Kidney glomerular epithelial cell (primary cell): ENCODE measurements at regions not wholly inside any gene's neighbourhood (a gene's known extent, or its start where the extent isn't known, plus 50 kb on each side); places are given as distances from the start of the nearest gene placed in this dataset.

Source experiments
- DNase-seq: peaks from one replicate; lab custom pipeline; 2025; lab: John Stamatoyannopoulos, UW

DNA sequence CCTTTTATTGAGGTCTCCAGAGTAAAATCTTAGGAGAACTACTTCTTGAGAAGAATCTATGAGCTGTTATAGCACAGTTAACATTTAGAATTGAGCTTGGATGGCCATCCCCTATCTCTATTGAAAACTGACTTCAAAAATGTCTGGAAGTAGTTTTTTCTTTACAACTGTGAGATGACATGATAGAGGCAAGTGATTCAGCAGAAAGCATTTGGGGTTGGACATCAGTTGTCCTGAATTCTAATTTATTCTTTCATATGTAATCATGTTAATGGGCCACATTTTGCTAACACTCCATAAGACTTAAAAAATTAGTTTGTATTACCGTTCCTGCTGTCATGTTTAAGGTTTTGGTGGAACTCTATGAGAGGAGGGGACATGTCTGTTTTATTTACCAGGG lies 237.0 kb upstream of the SLC14A2 start:
- DNase-seq: no peak

DNA sequence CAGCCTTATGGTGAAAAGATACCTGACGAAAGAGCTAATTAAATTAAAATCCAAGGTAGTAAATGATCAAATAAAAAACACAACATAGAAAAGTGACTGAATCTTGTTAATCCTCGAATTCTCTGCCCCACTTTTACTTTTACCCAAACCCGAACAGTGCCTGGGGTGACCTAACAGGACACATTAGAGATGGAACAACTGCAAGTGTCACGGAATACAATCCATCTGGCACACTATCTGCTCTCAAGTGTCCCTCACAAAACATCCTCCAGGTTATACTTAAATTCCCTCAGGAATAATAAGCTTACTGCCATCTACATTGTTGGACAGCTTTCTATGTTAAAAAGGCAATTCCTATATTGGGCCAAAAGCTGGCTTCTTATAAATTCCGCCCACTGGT lies 236.3 kb upstream of the SLC14A2 start:
- no peak for DNase-seq

DNA sequence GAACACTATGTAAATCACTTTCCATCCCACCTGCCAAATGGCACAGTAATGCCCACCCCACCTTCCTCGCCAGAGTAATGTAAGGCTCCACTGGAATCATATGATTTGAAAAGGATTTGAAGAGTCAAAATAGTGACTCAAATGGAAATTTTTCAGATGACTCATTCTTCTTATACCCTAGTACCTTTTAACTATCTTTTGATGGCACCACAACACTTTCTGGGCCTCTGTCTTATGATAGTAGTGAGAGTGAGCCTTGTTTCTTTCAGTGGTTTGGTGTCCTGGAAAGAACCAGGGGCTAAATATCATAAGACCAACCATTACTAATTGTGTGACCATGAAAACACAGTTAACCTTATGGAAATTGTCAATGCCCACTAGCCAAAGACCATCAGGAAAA lies 235.4 kb upstream of the SLC14A2 start:
- DNase-seq: no peak

DNA sequence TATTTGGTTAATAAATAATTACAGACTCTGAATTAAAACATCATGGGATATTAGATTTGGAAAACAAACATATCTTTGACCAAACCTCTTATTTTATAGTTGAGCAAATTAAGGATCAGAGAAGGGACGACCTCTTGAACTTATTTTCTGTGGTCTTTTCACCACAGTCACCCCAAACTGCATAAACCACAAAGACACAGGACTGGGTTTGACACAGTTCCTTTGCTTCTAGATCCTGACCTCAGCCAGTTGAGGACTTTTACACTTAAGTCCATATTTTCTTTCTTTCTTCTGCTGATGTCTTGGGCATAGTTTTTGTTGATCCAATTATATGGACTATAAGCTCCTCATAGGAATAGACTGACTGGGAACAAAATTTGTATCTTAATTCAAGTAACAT lies 234.0 kb upstream of the SLC14A2 start:
- DNase-seq: no peak

DNA sequence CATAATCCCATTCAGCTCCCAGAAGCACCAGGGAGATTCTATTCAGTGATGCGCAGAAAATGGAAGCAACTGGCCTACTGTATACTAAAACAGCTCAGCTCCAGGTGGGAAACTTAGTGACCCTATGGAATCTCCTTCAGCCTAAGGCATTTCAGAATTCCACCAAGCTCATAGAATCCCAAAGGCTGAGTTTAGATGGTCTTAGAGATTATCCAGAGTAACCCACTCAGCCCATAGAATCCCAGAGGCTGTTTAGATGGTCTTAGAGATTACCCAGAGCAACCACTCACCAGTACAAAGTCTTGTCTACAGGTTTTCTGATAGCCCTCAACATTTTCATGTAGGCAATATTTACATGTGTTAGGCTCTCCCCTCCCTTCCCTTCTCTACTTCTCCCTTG lies 232.0 kb upstream of the SLC14A2 start:
- no peak for DNase-seq

DNA sequence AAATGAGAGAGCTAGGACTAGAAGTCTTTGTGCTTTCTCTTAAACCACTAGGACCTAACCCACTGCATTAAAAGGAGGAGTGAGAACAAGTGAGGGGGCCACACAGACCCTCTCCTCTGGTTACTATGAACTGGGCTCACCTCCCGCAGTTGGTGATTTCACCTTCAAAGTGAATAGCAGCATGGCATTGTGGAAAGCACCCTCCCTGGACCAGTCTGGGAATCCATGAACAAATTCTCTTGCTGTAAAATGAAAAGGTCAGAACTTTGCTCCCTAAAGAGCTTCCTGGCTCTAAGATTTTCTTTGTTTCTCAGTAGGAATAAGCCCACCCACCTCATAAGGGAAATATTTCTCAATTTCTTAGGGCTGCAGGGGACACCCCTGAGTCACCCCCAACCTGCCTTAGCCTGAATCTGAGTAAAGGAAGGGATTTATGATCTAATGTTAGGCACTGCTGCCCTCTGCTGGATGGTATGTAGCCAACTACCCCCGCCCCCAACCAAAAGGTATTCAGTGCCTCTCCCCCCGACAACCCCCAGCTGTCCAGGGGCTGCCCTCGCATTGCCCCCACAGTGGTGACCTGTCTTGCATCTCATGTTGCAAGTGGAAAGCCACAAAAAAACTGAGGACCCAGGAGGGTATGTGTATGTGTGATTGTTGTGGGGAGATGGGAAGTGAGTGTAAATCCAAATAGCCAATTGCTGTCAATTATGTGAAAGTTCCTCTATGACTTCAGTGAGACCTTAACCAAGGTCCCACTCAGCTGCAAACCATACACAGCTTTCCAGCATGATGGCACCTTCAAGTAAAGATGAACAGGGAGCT lies 230.9 kb upstream of the SLC14A2 start:
- DNase-seq: peak; percentile 59

DNA sequence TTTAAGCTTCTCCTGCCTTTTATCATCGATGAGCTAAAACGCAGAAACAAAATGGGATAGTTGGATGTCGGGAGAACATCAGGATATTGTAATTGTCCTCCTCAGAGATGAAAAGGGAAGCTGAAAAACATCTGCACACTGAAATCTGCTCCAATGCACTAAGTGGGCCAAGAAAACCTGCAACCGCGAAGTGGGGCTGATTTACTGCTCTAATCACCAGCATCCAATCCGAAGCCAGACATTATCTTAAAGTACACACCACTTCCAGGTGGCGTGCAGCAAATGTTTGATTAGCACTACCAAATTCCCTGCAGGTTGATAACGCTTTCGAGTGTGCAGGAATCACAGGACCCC lies 230.3 kb upstream of the SLC14A2 start:
- no peak for DNase-seq

DNA sequence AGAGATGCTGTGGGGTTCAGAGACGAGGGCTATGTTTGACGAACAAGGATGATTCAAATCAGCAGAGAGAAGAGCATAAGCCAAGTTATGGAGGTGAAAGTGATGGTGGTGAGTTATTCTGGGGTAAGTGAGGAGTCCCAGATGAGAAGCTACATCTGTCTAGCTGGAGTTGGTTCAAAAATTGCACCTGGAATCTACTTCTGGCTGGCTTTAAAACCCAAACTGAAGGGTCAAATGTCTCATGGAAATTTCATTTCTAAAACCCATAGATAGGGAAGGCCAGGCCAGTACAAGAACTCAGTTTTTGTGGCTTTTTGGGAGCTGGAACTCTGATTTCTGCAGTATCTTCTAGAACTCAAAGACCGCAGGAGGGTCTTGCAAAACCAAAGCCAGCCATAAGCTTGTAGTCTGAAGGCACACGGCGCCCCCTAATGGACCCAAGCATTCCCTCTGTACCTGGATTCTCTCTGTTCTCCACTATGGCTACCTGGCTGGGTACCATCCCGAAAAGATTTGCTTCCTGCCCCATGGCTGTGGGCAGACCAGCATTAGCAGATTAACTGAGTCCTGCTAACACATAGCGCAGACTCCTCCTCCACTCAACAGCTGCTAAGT lies 229.1 kb upstream of the SLC14A2 start:
- peak; percentile 2 for DNase-seq

DNA sequence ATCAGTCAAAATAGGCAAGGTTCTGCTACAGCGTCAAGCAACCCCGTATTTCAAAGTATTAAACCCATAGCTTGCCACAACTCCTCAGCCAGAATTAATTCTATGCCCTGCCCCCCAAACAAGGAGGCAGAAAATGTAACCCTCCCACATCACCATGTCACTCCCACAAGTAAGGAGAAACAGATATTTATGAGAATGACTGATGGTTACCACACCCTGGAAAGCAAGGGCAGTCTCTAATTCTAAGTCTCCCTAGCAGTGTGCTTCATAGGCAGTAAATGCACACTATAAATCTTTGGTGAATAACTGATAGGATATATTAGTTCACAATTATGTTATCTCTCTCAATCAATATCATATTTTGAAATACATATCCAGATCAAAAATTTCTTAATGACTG lies 228.0 kb upstream of the SLC14A2 start:
- DNase-seq: no peak

DNA sequence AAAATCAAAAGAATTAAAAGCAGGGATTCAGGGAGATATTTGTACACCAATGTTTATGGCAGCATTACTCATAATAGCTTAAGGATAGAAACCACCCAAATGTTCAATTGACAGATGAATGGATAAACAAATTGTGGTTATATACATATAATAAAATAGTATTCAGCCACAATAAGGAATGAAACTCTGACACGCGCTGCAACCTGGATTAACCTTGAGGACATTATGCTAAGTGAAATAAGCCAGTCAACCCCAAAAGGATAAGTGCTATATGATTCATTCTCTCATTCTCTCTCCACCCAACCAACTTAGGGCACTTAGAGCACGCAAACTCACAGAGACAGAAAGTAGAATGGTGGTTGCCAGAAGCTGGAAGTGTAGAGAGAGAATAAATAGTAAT lies 216.8 kb upstream of the SLC14A2 start:
- DNase-seq: no peak

DNA sequence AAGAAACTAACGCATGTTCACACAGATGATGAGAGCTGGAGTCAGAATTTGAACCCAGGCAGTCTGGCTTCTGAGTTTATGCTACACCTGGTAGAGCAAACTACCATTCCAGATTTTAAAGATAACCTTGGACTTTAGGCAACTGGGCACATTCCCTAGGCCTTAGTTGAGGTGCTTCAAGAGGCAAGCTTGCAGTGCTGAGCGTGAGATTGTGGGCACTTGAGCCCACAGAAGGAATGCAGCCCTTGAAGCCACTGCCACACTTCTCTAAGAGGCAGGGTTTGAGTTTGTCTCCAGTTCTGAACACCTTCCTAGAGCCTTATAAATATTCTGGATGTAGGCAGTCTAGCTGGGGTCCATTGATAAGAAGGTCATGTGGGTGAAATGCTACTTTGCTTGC lies 216.1 kb upstream of the SLC14A2 start:
- DNase-seq: no peak

DNA sequence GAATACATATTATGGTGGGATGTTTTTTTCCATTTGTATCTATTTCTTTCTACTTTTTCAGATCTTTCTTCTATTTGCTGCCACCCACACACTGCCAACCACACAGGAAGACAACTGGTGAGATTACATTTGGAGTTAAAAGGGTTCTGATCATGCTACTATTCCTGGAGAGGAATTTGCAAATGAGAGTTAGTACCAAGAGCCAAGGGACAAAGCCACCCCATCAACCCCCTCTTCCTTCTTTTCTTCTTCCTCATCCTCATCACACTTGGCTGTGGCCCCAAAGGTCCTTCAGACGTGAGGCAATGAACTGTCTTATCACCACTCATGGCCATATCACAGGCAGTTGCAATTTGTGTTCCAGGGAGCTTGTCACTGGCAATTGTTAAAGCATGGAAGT lies 215.6 kb upstream of the SLC14A2 start:
- DNase-seq: no peak

DNA sequence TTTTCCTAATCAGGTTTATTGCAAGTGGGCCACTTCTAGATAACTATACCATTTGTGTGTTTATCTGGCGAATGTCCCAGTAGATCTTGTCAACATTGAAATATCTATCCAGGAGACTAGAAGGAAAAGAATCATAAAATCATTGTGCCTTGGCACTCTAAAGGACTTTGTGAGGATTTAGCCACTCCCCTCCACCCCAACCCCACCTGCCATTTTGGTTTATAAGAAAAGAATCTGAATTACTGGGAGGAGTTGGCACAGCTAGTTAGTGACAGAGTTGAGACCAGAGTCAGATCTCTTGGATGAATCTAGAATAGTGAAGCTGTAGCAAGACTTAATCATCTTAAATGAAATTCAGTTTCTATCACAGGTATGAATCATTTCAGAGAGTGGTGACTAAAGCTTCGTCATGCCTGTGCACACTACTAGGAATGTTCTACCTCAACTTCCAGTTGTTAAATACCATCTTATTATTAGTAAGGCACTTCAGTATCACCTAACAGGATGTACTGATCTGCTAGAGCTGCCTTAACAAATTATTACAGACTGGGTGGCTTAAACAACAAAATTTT lies 212.7 kb upstream of the SLC14A2 start:
- peak; percentile 44 for DNase-seq

DNA sequence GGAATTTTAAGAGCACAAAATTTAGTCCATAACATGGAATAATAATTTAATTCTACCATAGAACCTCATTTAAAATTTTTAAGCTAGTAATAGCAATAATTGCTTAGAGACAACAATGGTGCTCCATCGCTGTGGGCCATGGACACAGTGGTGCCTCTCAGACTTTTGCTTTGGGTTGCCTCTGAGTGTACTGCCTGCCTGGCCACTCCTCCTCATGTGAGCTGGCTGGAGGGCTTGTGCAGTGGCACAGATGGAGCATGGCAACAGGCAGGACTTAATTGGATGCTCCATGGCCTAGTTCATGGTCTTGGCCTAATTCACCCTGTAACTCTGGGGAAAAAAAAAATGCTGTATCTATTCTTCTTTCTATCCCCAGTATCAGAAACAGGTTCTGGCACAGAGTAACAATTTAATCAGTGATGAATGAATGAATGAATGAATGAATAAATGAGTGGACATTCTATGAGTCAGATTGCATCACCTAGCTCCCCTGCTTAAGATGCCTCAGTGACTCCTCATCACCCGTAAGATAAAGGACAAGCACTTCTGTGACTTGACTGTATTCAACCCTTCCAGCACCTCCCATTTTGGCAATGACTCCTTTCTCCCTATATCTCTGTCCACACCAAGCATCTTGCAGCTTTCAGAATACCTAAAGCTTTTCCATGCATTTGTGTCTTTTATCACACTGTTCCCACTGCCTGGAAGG lies 211.8 kb upstream of the SLC14A2 start:
- DNase-seq: no peak

DNA sequence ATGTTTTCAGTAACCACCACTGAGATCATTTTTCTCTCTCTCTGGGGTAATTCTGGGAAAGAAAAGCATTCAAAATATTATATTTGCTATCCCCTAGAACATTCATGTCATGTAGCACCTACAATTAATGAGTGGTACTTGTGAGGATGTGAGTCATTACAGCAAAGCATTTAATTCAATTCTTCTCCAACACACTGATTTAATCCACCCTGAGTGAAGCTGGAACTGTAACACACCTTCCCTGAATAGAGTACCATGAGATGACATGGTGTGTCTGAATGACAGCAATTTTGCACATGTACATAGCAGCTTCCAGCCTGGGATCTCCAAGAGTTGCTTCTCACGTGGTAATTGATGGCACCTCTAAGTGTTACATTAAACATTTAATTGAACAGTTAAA lies 207.1 kb upstream of the SLC14A2 start:
- no peak for DNase-seq

DNA sequence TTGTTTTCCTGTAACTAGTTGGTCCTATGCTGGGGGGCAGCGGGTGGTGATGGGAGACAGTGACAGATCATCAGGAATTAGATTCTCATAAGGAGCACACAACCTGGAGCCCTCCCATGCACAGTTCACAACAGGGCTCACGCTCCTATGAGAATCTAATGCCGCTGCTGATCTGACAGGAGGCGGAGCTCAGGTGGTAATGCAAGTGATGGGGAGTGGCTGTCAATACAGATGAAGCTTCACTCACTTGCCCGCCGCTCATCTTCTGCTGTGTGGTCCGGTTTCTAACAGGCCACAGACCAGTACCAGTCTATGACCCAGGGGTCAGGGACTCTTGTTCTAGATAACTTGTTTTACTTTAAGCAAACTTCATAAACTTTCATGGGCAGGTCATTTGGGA lies 205.3 kb upstream of the SLC14A2 start:
- DNase-seq: no peak

DNA sequence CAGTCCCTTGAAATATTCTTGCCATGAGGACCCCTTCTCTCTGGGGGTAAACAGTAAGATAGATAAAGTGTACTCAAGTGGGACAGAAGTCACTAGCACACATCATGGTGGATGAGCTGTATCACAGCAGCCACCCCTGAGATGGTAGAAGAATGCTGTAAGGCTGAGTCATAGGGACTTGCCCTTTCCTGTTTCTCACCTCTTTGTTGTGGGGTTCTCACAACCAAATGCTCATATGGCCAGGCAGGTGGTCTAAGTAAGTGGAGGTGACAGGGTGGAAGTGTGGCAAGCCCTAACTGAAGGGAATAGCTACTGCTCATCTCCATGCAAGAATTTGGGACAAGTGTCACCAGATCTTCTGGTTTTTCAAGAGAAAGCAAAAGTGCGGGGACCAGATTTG lies 202.7 kb upstream of the SLC14A2 start:
- DNase-seq: peak; percentile 22

DNA sequence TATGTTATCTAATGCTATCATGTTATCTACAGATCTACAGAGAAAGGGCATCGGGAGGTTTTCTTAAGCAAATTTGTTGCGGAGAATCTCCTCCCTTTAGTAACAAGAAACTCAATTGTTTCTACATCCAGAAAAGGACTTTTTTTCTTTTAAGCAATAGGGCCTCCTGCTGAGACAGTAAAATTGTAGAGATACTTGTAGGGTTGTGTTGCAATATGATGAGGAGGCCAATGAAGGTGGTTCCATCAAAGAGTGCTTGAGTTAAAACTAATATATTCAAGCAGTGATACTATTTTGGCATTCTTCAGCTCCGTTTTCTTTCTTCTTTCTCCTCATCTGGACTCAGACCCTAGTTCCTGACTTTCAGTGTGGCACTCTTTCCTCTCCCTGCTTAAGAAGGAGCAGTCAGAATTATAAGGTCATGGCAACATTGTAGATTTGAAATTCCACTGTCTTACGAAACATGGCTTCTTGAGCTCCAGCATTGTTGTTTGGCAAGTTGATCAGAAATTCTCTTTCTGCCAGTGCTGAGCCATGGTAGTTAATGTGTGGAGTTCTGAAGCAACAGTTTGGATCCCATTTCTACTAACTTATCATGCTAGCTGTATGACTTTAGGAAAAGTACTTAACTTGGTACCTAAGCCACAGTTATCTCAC lies 202.0 kb upstream of the SLC14A2 start:
- DNase-seq: no peak

DNA sequence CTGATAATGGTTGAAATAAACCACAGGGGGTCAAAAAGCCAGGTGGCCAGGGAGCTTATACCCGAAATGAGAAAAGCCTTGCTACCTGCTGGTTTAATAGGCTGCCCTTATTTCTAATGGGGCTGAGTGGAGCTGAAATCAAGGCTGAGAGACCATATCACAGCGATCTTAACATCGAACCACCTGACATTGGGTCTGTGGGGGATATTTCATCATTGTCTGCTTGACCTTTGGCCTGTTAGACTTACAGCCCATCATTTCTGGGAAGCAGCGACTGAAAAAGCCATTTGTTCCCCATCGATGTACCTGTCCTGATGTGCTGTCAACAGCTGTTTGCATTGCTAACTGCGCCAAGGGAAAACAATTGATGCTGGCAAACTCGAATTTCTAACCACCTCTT lies 199.7 kb upstream of the SLC14A2 start:
- no peak for DNase-seq

DNA sequence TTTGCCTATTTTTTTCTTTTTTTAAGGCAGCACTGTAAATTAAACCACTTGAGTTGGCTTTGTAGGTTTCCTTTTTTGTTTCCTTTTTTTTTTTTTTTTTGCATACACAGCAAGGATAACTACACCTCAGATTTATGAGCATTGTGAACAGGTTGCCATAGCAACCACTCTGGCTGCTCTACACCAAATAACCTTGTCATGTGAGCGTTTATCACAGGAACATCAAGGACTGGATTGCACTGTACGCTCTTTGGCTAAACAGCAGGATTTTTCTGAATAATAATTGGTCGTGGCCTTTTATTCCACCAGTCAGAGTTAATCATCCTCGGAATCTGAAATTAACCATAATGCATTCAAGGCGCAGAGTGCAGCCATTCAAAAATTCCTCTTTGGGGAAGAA lies 199.1 kb upstream of the SLC14A2 start:
- DNase-seq: peak; percentile 2

DNA sequence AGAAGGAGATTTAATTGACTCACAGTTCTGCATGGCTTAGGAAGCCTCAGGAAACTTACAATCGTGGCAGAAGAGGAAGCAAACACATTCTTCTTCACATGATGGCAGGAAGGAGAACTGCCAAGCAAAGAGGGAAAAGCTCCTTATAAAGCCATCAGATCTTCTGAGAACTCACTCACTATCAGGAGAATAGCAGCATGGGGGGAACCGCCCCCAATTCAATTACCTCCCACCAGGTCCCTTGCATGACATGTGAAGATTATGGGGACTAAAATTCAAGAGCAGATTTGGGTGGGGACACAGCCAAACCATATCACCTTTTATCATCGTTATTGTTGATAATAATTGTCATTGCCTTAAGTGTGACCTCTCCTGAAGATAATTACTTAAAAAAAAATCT lies 197.9 kb upstream of the SLC14A2 start:
- no peak for DNase-seq

DNA sequence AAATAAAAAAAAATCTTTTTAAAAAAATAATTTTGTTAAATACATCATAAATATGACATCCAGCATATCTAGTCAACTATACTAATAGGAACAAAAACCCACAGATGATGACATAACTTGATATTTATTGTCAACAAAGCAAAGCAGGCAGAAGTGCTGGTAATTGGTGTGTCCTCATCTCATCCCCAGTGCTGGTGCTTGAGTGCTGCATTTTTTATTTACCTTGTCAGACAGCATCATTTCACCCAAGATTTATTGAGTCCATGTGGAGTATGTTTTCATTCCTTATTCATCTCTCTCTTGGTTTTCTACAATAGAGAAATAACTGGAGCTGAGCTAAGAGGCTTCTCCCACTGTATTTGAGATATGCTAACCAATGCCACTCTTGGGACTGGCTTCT lies 191.6 kb upstream of the SLC14A2 start:
- no peak for DNase-seq

DNA sequence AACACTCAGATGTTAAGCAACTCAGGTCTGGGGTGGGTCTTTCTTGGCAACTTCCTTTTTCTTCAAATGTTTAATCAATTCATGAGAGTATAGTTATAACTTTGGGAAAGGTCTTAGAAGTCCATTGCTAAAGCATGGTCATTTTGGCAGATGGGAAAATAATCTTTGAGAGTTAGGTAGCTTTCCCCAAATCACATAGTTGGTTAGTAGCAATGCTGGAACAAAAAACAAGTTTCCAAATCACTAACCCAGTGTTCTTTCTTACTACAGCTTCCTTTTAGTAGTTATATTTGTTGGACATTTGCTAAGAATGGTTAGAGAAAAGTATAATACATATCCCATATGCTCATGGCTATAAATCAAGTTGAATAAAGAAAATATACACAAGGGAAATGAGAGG lies 185.2 kb upstream of the SLC14A2 start:
- DNase-seq: no peak
